NT2/D1 (cell line): ENCODE measurements at regions not wholly inside any gene's neighbourhood (a gene's known extent, or its start where the extent isn't known, plus 50 kb on each side); places are given as distances from the start of the nearest gene placed in this dataset.

Experiments
- SUZ12 ChIP-seq: IDR thresholded peaks from 2 replicates; pipeline ENCODE4 v1.6.1; 2011; ENCODE audit not compliant: insufficient read length, insufficient read depth; ENCODE audit errors: extremely low read depth
- YY1 ChIP-seq: IDR thresholded peaks from 2 replicates; pipeline ENCODE4 v1.6.1; 2011; ENCODE audit not compliant: insufficient read length, insufficient read depth
- ZNF274 ChIP-seq: IDR thresholded peaks from 2 replicates; pipeline ENCODE4 v1.6.1; 2011; ENCODE audit warnings: mild to moderate bottlenecking, low read depth, low read length

DNA sequence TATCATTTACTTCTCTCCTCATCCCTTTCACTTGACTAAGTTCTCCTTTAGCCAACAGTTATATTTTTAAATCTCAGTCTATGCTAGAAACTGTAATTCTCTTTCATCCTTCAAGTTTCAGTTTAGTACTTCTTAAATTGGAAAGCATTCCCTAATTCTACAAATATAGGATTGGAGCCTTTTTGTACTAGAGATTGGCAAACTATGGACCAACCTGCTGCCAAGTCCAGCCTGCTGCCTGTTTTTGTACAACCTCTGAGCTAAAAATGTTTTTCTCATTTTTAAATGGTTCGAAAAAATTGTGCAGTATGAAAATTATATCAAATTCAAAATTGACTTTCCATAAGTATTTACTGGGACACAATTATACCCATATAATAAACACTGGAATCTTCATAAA is 1381.5 kb upstream of the SPRY2 start:
- TF ChIP-seq YY1 = no peak
- no peak for TF ChIP-seq SUZ12
- TF ChIP-seq ZNF274 = no peak
